ENCODE measurements at regions not wholly inside any gene's neighbourhood (a gene's known extent, or its start where the extent isn't known, plus 50 kb on each side); places are given as distances from the start of the nearest gene placed in this dataset.
"Not testable (repeated sequence)": the region's sequence is repeated elsewhere in the genome, so short reads cannot be mapped to it uniquely, and the experiment has no call there.

GRCh38 chr10:45122180-45122860 lies 121.6 kb downstream of the ZNF22 start:
- not testable (repeated sequence) for TF ChIP-seq CTCF, POLR2A (IDR thresholded peaks at IDR 0.05)

Measured in lower leg skin (tissue), 3 donors.